DMS79 treated with DMSO at 0.1 percent for 48 hours (cell line): ENCODE measurements at regions not wholly inside any gene's neighbourhood (a gene's known extent, or its start where the extent isn't known, plus 50 kb on each side); places are given as distances from the start of the nearest gene placed in this dataset.

ENCODE experiments used
- DNase-seq: peaks from one replicate; lab custom pipeline; 2025; lab: John Stamatoyannopoulos, UW

- DNase-seq, result no peak
These were observed 165.8 kb upstream of the SYT1 start for GRCh38 chr12:78698747-78699146.

GRCh38 chr12:78700565-78700964, 164.0 kb upstream of the SYT1 start:
- no peak for DNase-seq

DNA sequence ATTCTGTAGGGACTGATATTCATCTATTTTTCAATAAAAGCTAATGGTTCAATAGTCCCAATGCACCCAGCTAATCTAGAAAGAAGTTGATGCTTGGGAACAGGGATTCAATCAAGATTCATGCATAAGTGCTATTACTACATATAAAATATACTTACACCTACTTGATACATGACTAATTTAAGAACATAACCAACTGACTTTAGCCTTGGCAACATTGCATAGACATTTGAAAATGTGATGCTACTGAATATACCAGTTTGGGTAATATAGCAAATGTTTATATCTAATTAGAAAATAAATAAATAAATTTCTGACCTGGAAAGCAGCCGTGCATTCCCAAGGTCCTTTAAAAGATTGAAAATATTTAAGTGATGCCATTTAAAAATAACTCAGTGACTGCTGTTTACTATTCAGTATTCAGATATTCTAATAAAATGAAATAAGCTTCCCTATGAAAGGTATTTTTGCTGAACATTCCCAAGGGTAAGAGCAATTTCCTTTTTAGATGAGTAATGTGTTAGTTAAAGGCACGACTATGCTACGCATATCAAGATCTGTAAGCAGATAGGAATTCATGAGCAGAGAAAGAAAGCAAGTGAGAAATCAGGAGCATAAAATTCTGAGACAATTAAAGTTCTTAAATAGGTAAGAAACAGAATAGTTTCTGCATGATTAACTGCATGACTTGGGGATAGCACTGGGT, 160.6 kb upstream of the SYT1 start:
- DNase-seq, result no peak

DNA sequence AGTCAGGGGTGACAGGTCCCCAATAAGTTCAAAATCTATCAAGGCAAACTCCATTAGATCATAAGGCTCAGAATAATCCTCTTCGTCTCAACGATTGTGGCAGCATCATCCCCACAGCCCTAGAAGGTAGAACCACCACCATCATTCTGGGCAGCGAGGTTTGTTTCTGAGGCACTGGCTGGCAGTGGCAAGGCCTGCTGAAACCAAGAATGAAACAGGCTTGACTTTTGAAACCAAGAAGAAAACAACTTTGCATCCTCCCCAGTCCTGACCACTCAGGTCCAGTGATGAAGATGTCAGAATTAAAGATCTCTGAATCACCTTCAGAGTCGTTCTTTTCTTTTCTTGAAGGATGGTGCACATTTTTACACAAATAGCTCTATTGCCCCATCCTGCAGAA, 152.6 kb upstream of the SYT1 start:
- no peak for DNase-seq

- no peak for DNase-seq
These were observed 151.6 kb upstream of the SYT1 start for GRCh38 chr12:78712834-78713481.

DNA sequence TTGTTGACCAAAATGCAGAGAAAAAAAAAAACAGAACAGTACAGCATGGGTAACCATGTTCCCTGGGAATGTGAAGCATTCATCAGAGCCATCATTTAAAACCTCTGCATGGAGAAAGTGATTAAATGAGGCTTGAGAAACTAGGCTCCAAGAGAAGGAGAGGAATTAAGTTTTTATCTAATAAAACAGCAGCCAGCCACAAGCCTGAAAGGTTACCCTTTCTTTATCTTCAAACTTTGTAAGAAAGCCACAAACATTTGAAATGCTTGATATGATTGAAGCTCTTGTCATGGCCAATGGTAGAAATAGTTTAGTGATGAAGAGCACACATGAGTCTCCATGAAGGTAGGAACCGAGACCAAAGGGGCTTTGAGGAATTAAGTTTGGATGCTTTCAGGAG, 144.9 kb upstream of the SYT1 start:
- no peak for DNase-seq

GRCh38 chr12:78721906-78722305, 142.7 kb upstream of the SYT1 start:
- no peak for DNase-seq

- DNase-seq, result no peak
These were observed 139.5 kb upstream of the SYT1 start for GRCh38 chr12:78725033-78725432.

DNA sequence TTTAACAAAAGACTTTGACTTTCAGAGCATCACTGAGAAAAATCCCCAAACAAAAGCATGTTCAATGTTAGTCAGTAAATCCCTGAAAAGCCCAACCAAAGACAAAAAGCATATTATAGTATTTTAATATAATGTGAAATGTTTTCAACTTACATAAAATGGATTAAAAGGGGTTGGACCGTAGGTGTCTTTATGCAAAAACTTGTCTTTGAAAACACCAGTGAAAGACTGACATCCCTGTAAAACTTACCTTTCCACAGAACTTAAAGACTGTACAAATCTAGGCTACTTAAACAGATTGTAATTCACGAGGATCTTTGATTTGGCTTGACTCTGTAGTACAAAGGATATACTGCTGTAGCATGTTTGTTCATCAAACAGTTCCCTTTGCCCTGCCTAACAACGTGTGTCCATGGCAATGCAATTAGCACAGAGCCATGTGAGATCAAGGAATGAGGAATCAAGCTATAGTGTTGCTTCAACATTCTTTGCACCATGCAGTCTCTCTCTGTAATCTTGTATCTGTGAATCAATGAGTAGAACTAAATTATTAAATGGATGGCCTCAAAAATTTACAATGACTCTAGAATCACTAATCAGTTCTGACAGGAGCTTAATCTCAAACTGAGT, 138.5 kb upstream of the SYT1 start:
- DNase-seq, result no peak

- DNase-seq, result peak; percentile 15
These were observed 137.7 kb upstream of the SYT1 start for GRCh38 chr12:78726854-78727253.

DNA sequence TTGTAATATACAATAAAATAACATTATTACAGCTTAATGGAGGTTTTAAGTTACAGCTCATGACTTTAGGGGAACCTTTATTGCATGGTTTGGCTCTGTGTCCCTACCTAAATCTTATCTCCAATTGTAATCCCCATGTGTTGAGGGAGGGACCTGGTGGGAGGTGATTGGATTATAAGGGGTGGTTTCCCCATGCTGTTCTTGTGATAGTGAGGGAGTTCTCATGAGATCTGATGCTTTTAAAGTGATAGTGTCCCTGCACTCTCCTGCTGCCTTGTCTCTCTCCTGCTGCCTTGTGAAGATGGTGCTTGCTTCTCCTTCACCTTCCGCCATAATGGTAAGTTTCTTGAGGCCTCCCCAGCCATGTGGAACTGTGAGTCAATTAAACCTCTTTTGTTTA, 132.1 kb upstream of the SYT1 start:
- DNase-seq, result no peak

GRCh38 chr12:78739653-78740052, 124.9 kb upstream of the SYT1 start:
- no peak for DNase-seq

GRCh38 chr12:78746001-78746400, 118.6 kb upstream of the SYT1 start:
- DNase-seq, result peak; percentile 87

- DNase-seq, result no peak
These were observed 111.5 kb upstream of the SYT1 start for GRCh38 chr12:78753058-78753457.

GRCh38 chr12:78756936-78757335, 107.6 kb upstream of the SYT1 start:
- DNase-seq, result no peak

DNA sequence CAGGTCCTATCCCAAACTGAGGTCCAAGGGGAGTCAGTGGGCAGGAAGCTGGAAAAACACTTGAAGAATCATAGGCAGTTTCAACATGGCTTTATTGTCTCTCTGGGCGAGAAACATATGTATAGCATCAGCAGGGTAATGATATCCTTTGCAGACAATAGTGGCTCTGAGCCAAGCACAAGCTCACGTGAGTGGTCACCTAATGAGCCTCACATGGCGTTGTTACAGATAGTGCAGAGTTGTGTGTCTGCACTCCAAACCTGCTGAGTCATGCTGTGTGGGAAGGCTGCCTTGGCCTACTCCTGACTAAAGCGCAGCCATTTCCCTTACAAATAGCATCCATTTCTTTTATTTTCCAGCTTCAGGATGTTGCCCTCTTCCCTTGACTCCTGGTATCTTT, 105.2 kb upstream of the SYT1 start:
- no peak for DNase-seq

GRCh38 chr12:78760906-78761305, 103.7 kb upstream of the SYT1 start:
- no peak for DNase-seq

- DNase-seq, result no peak
These were observed 99.7 kb upstream of the SYT1 start for GRCh38 chr12:78764913-78765312.

DNA sequence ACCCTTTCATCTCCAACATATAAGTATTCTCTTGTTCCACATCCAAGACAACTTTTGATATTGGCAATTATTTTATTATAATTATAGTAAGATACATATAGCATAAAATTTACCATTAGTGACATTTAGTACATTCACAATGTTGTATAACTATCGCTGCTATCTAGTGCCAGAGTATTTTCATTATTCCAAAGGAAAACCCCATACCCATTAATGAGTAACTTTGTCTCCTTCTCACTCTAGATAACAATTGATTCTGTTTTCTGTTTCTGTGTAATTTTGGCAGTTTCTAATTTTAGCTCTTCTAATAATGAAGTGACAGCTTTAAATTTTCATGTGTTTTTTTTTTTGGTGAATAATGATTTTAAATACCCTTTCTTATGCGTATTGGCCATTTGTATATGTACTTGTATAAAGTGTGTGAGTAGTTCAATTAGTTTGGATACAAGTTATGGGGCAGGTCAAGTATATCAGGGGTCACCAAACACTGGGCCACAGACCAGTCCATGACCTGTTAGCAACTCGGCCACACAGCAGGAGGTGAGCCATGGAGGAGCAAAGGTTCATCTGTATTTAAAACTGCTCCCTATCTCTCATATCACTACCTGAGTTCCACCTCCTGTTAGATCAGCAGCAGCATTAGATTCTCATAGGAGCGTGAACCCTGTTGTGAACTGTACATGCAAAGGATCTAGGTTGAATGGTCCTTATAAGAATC, 97.2 kb upstream of the SYT1 start:
- DNase-seq, result no peak

DNA sequence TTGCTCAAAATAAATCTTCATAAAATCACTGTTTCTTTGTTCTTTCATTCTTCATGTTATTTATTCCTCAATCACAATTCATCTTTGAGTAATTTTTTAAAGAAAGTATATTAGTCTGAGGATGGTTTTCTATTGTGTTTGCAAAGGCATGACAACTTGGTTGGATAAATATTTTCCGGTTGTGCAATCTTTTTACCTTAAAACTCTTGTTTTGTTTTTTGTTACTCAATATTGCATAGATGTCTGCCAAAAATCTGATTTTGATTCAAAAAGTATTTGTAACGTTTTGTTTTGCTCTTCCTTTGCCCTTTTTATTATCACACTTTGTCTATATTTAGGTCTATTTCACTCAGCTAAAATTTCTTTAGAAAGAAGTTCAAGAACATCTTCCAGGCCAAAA, 86.2 kb upstream of the SYT1 start:
- no peak for DNase-seq

- no peak for DNase-seq
These were observed 77.0 kb upstream of the SYT1 start for GRCh38 chr12:78787576-78787975.

GRCh38 chr12:78790148-78790547, 74.4 kb upstream of the SYT1 start:
- no peak for DNase-seq
